Medulla oblongata (tissue), 1 donor: ENCODE measurements at regions not wholly inside any gene's neighbourhood (a gene's known extent, or its start where the extent isn't known, plus 50 kb on each side); places are given as distances from the start of the nearest gene placed in this dataset.

Source experiments
- DNase-seq: peaks from one replicate; pipeline ENCODE4 v3.0.0-alpha.2; 2015; ENCODE audit errors: extremely low spot score

DNA sequence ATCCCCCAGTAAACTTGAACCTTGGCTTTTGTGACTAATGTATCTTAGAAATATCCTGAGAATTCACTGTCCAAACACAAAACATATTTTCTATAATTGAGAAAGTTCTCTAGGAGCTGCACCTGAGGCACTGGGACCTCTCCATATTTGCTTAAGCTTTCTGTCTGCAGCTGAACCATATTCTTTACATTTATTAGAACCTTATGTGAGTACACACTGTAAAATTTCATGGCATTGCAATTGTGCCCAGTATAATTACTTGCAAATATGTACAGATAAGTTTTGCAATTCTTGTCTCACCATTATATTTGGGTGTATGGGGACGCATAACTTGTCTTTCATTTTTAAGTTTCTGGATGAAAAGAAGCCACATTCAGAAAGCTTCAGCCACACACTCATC, 280.7 kb upstream of the KLHL1 start:
- no peak for DNase-seq

DNA sequence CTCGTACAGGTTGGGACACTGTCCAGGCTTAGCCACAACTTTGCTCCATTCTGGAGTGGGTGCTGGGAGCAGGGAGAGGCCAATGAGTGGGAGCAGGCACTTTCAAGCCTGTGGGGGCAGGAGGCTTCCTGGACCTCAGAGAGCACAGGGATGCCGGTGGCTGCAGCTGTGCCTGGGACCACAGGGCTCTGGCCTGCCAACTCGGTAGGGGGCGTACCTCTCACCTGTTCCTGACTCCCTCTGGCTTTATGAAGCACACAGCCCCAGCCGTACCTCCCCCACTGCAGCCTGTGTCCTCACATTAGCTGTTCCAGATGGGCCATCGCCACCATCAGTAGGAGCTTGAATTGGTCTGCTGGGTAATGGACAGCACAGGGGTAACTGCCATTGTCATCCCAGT, 278.7 kb upstream of the KLHL1 start:
- no peak for DNase-seq

DNA sequence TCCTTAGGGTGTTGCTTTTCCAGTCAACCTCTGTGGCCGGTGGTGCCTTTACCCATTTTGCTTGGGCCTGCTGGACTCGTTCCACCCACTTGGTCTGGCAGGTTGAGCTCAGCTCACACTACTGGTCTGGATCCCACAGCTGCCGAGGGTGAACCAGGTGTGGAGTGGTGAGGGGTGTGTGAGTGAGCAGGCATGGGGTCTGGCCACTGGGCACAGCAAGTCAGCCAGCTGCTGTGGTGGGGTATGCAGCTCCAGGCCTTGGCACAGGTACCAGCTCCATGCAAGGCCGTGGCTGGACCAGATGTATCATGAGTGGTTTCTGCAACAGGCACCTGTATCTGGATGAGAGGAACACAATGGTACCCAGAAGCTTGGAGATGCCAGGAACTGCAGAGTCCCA, 277.6 kb upstream of the KLHL1 start:
- no peak for DNase-seq

DNA sequence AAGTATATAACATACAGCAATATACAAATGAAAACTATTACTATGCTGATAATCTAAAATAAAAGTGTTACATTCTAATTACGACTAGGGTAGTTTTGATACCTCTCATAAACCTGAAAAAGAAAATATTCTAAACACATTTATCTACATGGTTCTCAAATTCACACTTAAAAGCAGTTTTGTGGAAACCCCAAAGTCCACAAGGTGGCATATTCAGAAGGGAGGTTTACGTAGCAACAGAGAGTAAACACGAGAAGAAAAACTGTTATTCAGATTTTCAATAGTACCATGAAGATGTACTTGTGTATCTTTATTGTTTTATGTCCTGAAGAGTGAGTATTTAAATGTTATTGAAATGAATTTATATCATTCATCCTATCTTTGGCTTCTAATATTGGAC, 275.9 kb upstream of the KLHL1 start:
- no peak for DNase-seq

DNA sequence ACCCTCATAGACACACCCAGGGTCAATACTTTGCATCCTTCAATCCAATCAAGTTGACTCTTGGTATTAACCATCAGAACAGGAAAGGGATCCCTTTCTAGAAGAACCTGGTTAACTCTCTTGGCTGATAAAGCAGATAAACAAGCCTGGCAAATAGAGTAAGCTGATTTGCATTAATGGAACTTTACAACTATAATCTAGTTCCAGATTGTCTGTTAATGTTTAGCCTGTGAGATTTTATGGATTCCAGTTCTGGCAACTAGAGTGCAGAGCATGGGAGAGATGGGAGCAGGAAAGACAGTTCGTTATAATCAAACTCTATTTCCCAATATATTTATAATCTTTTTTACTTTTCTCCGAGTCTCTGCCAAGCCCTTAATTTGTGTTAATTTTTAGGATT, 272.6 kb upstream of the KLHL1 start:
- DNase-seq: no peak

DNA sequence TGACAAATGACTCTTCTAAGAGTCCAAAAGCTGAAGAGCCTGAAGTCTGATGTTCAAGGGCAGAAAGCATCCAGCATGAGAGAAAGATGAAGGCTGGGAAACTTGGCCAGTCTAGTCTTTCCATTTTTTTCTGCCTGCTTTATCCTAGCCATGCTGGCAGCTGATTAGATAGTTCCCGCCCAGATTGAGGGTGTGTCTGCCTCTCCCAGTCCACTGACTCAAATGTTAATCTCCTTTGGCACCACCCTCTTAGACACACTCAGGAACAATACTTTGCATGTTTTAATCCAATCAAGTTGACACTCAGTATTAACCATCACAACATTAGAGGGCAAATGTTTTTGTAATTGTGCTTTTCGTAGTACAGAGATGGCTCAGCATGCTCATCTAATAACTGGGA, 267.5 kb upstream of the KLHL1 start:
- no peak for DNase-seq

GRCh38 chr13:70370924-70371323, 262.7 kb upstream of the KLHL1 start:
- DNase-seq: no peak

- DNase-seq: no peak
These were observed 258.5 kb upstream of the KLHL1 start for GRCh38 chr13:70366720-70367119.

DNA sequence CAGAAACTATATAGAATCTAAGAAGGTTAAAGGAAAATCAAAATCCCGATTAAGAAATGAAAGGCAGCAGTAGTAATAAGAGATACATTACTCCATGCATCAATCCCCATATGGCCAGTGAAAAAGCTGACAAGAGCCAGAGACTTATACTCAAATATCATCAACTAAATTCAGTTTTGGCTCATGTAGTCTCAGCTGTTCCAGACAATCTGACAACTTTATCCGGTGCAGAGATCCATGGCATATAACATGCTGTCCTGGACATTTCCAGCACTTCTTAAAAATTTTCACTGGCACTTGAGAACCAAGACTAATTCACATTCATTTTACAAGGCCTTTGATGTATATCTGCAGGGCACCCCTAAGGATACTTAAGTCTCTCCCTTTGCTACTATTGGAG, 255.7 kb upstream of the KLHL1 start:
- no peak for DNase-seq

DNA sequence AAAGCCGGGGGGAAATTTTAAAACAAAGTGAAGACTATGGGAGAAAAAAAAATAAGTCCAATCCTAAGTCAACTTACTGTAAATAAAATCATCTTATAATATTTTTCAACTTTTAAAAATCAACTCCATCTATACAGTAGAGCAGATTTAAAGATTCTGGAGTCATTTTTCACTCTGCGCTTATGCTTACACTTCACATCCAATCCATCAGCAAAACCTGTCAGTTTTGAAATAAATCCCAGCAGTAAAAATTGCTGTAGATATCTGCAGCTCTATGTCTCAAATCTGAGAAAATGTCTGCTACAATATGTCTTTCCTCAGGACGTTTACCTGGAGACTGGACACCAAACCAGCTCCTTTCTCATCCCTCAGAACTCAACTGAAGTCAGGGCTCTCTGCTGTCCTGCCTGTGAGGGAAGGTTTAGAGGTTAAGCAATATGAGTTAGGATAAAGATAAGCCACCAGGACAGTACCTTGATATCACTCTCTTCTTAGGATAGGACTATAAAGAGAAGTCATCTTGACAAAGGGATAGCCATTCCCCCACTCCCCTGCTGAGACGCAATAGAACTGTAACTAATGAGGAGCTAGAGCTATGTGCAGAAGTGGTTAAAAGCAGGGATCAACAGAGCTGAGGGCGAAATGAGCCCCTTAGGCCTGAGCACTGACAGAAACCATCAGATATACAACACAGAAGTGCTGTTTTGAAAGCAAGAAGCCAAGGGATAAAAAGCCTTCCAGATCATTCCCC, 254.7 kb upstream of the KLHL1 start:
- no peak for DNase-seq

DNA sequence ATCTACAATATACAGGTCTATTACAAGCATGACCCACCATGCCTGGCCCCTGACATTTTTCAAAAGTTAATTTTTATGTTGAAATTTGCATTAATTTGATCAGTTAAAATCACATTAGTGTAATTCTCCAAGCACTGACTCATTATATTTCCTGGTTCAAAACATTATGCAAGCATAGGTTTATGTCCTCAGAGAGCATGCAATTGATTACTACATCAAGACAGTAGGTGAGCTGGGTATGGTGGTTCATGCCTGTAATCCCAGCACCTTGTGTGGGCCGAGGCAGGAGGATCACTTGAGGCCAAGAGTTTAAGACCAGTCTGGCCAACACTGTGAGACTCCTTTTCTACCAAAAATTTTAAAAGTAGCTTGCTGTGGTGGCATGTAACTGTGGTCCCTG, 248.8 kb upstream of the KLHL1 start:
- no peak for DNase-seq

GRCh38 chr13:70353096-70353495, 244.8 kb upstream of the KLHL1 start:
- no peak for DNase-seq

DNA sequence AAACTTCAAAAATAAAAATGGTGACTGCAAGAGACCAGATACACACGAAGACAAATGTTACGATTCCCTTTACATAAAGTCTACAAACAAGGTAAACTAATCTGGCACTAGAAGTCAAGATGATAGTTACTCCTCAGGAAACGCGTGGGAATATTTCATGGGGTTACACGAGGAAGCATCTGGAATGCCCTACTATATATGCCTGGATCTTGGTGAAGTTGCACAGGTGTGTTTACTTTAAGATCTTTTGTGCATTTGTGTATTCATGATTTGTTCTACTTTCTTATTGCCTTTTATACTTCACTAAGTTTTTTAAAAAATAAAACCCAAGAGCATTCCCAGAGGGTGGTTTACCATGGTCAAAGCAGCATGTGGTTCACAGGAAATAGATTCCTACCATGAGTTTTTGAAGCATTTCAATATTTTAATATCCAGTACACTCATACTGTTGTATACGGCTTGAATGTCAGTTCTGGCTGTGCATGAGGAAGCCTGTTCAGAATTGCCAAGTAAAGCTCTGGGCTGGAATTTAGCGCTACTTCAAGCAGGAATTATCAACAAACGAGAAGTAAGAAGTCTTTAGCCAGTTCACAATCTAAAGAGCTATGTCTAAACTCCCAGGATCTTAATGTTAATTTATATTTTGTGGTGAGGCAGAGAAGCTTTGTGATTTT, 239.8 kb upstream of the KLHL1 start:
- DNase-seq: no peak

GRCh38 chr13:70339738-70340137, 231.5 kb upstream of the KLHL1 start:
- DNase-seq: no peak

GRCh38 chr13:70338609-70339008, 230.4 kb upstream of the KLHL1 start:
- no peak for DNase-seq

- no peak for DNase-seq
These were observed 228.6 kb upstream of the KLHL1 start for GRCh38 chr13:70336866-70337265.

GRCh38 chr13:70333752-70334151, 225.5 kb upstream of the KLHL1 start:
- no peak for DNase-seq

- DNase-seq: no peak
These were observed 222.6 kb upstream of the KLHL1 start for GRCh38 chr13:70330697-70331361.

- DNase-seq: no peak
These were observed 216.3 kb upstream of the KLHL1 start for GRCh38 chr13:70324519-70324918.

- no peak for DNase-seq
These were observed 202.9 kb upstream of the KLHL1 start for GRCh38 chr13:70311191-70311590.

- peak; percentile 51 for DNase-seq
These were observed 202.3 kb upstream of the KLHL1 start for GRCh38 chr13:70310396-70311119.

- DNase-seq: no peak
These were observed 189.0 kb upstream of the KLHL1 start for GRCh38 chr13:70297189-70297616.
